AG04449 (cell line): ENCODE measurements at regions not wholly inside any gene's neighbourhood (a gene's known extent, or its start where the extent isn't known, plus 50 kb on each side); places are given as distances from the start of the nearest gene placed in this dataset.
"Not testable (repeated sequence)": the region's sequence is repeated elsewhere in the genome, so short reads cannot be mapped to it uniquely, and the experiment has no call there.

Experiments
- CTCF ChIA-PET: fragments of 350-600 bp; formaldehyde crosslinking; extraction: SDS; loops from one replicate; lab custom pipeline; 2021; ENCODE audit warnings: antibody characterized with exemption; lab: Yijun Ruan, JAX
- POLR2A ChIA-PET: fragments of 400-600, 350-600 bp; formaldehyde crosslinking; extraction: SDS; loops from one replicate; lab custom pipeline; 2020; ENCODE audit warnings: antibody characterized with exemption, inconsistent platforms; lab: Yijun Ruan, JAX
- DNase-seq: peaks from one replicate; pipeline ENCODE4 v3.0.0-alpha.2; 2010; ENCODE audit warnings: low read depth, low spot score
- H3K4me3 ChIP-seq: 2 replicates; pipeline ENCODE4 v1.5.1; 2011; ENCODE audit warnings: low read depth, mild to moderate bottlenecking, control low read depth, low read length
- CTCF ChIP-seq: IDR thresholded peaks from one replicate; pipeline ENCODE4 v1.5.1; 2011; ENCODE audit warnings: mild to moderate bottlenecking, moderate library complexity, low read length, control low read depth, inconsistent platforms; ENCODE audit not compliant: insufficient read depth; ENCODE audit errors: missing control alignments

DNA sequence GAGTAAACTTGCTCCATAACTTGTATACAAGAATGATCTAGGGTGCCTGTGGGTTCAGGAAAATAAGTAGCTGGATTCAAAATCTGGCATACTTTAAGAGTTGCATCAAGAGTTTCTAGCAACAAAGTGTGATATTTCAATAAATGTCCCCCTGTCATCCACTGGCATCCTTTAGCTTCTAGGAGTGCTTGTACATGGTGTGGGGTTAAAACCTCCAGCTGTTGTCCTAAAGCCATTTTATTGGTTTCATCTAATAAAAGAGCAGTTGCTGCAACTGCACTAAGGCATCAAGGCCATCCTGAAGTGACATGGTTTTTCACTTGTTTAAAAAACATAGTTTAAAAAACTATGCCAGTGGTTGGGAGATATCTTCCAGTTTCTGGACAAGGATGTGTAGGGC, 148.4 kb downstream of the INHBA start:
- POLR2A ChIA-PET, result no interaction called here
- no peak overlapping the region for H3K4me3 ChIP-seq
- no peak for DNase-seq
- no peak for TF ChIP-seq CTCF
- CTCF ChIA-PET, result no interaction called here

GRCh38 chr7:41550046-41550445, 152.8 kb downstream of the INHBA start:
- H3K4me3 ChIP-seq, DNase-seq, CTCF ChIA-PET, POLR2A ChIA-PET: not testable (repeated sequence)

DNA sequence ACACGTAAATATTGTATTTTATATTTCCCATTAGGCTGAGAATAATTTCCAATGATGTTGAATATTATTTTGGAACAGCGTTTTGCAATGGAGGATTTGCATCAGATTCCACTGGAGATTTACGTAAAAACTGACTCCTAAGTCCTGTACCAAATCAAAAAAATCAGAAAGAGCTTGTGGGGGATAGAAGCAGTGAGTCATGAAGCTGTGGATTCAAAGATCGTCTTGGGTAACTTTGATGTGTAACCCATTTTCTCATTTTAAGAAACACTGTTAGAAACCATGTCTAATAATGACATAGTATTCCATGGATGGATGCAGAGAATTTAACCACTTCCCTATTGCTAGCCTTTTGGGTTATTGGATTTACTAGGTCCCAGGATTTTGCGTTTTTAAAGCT, 158.6 kb downstream of the INHBA start:
- CTCF ChIA-PET, result no interaction called here
- TF ChIP-seq CTCF, result no peak
- POLR2A ChIA-PET, result no interaction called here

DNA sequence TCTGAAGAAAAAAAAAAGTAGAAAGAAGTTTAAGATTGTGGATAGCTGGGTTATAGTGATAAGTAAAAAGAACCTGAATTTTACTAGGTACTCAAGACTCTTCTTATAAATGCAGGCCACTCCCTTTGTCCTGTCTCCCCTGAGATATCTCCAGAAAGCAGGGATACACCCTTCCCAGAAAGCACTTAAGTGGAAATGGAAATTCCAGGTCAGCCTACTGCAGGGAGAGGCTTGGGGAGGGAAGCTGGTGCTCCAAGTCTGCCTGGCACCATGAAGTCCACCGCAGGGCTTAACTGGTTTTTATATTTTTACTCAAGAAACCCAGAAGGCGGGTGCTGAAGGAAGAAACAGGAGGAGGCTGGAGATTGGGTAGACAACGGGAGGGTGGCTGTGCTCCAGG, 162.3 kb downstream of the INHBA start:
- ChIA-PET POLR2A (no interaction called here), CTCF (no interaction called here)
- TF ChIP-seq CTCF, result no peak
- no peak overlapping the region for H3K4me3 ChIP-seq
- no peak for DNase-seq

More for the DNA sequence above, 158.6 kb downstream of the INHBA start:
- no peak for DNase-seq
- H3K4me3 ChIP-seq, result no peak overlapping the region

GRCh38 chr7:41538810-41539724, 163.8 kb downstream of the INHBA start:
- ChIA-PET POLR2A (no interaction called here), CTCF (interaction anchor here (1.4 kb wide), 1 partner anchor 8 kb away, joined by 3 read pairs; no protein-coding TSS in a partner anchor)
- no peak overlapping the region for H3K4me3 ChIP-seq
- no peak for TF ChIP-seq CTCF
- no peak for DNase-seq

- H3K4me3 ChIP-seq, result no peak overlapping the region
- ChIA-PET CTCF (interaction anchor here (0.8 to 0.9 kb wide), 3 partner anchors 9 to 469 kb away, joined by 3 read pairs; no protein-coding TSS in a partner anchor), POLR2A (no interaction called here)
- no peak for TF ChIP-seq CTCF
- DNase-seq, result no peak
Observed at GRCh38 chr7:41536873-41537665, 165.8 kb downstream of the INHBA start.
